ENCODE measurements at regions not wholly inside any gene's neighbourhood (a gene's known extent, or its start where the extent isn't known, plus 50 kb on each side); places are given as distances from the start of the nearest gene placed in this dataset.

DNA sequence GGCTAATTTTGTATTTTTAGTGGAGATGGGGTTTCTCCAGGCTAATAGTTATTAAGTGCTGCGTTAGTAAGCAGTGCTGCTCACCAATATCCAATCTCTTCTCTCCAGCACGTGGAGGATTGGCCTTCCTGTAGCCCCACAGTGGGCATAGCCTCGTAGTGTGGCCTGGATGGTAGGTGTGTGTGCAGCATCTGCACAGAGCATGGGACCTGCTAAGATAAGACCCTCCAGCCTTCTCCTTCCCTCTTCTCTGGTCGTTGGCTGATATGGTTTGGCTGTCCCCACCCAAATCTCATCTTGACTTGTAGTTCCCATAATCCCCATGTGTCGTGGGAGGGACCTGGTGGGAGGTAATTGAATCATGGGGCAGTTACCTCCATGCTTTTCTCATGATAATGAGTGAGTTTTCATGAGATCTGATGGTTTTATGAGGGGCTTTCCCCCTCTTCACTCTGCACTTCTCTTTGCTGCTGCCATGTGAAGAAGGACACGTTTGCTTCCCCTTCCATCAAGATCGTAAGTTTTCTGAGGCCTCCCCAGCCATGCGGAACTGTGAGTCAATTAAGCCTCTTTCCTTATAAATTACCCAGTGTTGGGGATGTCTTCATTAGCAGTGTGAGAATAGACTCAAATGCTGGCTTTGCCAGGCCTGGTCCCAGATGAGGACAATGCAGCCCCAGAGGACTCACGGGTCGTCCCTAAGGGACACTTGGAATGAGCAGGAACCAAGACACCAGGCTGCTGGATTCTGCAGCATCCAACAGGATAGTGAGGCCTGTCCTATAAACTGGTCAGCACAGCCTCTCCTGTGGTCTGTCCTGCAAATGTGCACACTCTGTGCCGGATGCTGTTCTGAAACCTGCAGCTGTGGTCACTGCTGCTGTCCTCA is 63.4 kb upstream of the AFDN start:
- dilution Hi-C loops (cut with MboI; ENCODE audit: extremely low pct_ligation_motif_present, low sequenced_read_pairs) = no loop called here
- Histone ChIP-seq H3K79me2 (ENCODE audit: control insufficient read depth, insufficient read depth, low read length) (no peaks in the 10 kb centered on the region), H2AFZ (ENCODE audit: control insufficient read depth, low read length) (no peak overlapping the region), H3K27ac (ENCODE audit: control insufficient read depth, insufficient read depth, low read length) (no peak overlapping the region), H3K4me3 (ENCODE audit: control insufficient read depth in 2 of 3, extremely low read depth in 1 of 3, insufficient read depth in 2 of 3, low read depth in 1 of 3, low read length in 3 of 3) (no peak overlapping the region), H3K4me2 (ENCODE audit: control insufficient read depth, extremely low read depth, insufficient read depth, low read depth, low read length) (no peak overlapping the region), H4K20me1 (ENCODE audit: control insufficient read depth, extremely low read depth, insufficient read depth, low read length) (no peaks in the 10 kb centered on the region), H3K9ac (ENCODE audit: control insufficient read depth, extremely low read depth, insufficient read depth, low read length) (no peak overlapping the region), H3K36me3 (ENCODE audit: control insufficient read depth in 2 of 2, extremely low read depth in 1 of 2, insufficient read depth in 2 of 2, low read length in 2 of 2) (no peaks in the 10 kb centered on the region), H3K4me1 (ENCODE audit: control insufficient read depth, extremely low read depth, insufficient read depth, low read length) (no peaks in the 10 kb centered on the region), H3K9me3 (ENCODE audit: control insufficient read depth, low read depth, low read length) (no peaks in the 10 kb centered on the region), H3K9me1 (ENCODE audit: control insufficient read depth, extremely low read depth, insufficient read depth, low read length) (no peaks in the 10 kb centered on the region), H3K27me3 (ENCODE audit: control insufficient read depth, extremely low read depth, insufficient read depth, low read length) (no peaks in the 10 kb centered on the region)
- DNase-seq (ENCODE audit: low read depth, low spot score) = no peak
- no peak for FAIRE-seq
- TF ChIP-seq, protein P1, sequence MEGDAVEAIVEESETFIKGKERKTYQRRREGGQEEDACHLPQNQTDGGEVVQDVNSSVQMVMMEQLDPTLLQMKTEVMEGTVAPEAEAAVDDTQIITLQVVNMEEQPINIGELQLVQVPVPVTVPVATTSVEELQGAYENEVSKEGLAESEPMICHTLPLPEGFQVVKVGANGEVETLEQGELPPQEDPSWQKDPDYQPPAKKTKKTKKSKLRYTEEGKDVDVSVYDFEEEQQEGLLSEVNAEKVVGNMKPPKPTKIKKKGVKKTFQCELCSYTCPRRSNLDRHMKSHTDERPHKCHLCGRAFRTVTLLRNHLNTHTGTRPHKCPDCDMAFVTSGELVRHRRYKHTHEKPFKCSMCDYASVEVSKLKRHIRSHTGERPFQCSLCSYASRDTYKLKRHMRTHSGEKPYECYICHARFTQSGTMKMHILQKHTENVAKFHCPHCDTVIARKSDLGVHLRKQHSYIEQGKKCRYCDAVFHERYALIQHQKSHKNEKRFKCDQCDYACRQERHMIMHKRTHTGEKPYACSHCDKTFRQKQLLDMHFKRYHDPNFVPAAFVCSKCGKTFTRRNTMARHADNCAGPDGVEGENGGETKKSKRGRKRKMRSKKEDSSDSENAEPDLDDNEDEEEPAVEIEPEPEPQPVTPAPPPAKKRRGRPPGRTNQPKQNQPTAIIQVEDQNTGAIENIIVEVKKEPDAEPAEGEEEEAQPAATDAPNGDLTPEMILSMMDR (optimal IDR thresholded peaks at IDR 0.05 in 1 of 3, IDR thresholded peaks at IDR 0.05 in 1 of 3, conservative IDR thresholded peaks at IDR 0.05 in 1 of 3; ENCODE audit: extremely low read depth in 1 of 3, insufficient read depth in 2 of 3, low read length in 3 of 3) = no peak
- no peak for TF ChIP-seq EZH2 (IDR thresholded peaks at IDR 0.05; ENCODE audit: low read length)

GRCh38 chr6:167764215-167764614 is 62.5 kb upstream of the AFDN start:
- no peak overlapping the region for H3K4me3 ChIP-seq (ENCODE audit: control insufficient read depth in 2 of 3, extremely low read depth in 1 of 3, insufficient read depth in 2 of 3, low read depth in 1 of 3, low read length in 3 of 3)
- DNase-seq (ENCODE audit: low read depth, low spot score) = no peak
- H3K9ac ChIP-seq (ENCODE audit: control insufficient read depth, extremely low read depth, insufficient read depth, low read length) = no peak overlapping the region
- H3K9me1 ChIP-seq (ENCODE audit: control insufficient read depth, extremely low read depth, insufficient read depth, low read length) = no peaks in the 10 kb centered on the region
- no peaks in the 10 kb centered on the region for H3K4me1 ChIP-seq (ENCODE audit: control insufficient read depth, extremely low read depth, insufficient read depth, low read length)
- H3K9me3 ChIP-seq (ENCODE audit: control insufficient read depth, low read depth, low read length) = no peaks in the 10 kb centered on the region
- no peaks in the 10 kb centered on the region for H3K27me3 ChIP-seq (ENCODE audit: control insufficient read depth, extremely low read depth, insufficient read depth, low read length)
- H4K20me1 ChIP-seq (ENCODE audit: control insufficient read depth, extremely low read depth, insufficient read depth, low read length) = no peaks in the 10 kb centered on the region
- H2AFZ ChIP-seq (ENCODE audit: control insufficient read depth, low read length) = no peak overlapping the region
- dilution Hi-C loops (cut with MboI; ENCODE audit: extremely low pct_ligation_motif_present, low sequenced_read_pairs) = no loop called here
- TF ChIP-seq EZH2 (IDR thresholded peaks at IDR 0.05; ENCODE audit: low read length) = no peak
- TF ChIP-seq, protein P1 (optimal IDR thresholded peaks at IDR 0.05 in 1 of 3, IDR thresholded peaks at IDR 0.05 in 1 of 3, conservative IDR thresholded peaks at IDR 0.05 in 1 of 3; ENCODE audit: extremely low read depth in 1 of 3, insufficient read depth in 2 of 3, low read length in 3 of 3) = no peak
- H3K4me2 ChIP-seq (ENCODE audit: control insufficient read depth, extremely low read depth, insufficient read depth, low read depth, low read length) = no peak overlapping the region
- H3K27ac ChIP-seq (ENCODE audit: control insufficient read depth, insufficient read depth, low read length) = no peak overlapping the region
- FAIRE-seq = no peak
- no peaks in the 10 kb centered on the region for H3K36me3 ChIP-seq (ENCODE audit: control insufficient read depth in 2 of 2, extremely low read depth in 1 of 2, insufficient read depth in 2 of 2, low read length in 2 of 2)
- no peaks in the 10 kb centered on the region for H3K79me2 ChIP-seq (ENCODE audit: control insufficient read depth, insufficient read depth, low read length)

Measured in keratinocyte (primary cell).